GM13976 (cell line): ENCODE measurements at regions not wholly inside any gene's neighbourhood (a gene's known extent, or its start where the extent isn't known, plus 50 kb on each side); places are given as distances from the start of the nearest gene placed in this dataset.

Experiments used
- DNase-seq: peaks from one replicate; pipeline ENCODE4 v3.0.0; 2012; ENCODE audit warnings: low spot score
- CTCF ChIP-seq: IDR thresholded peaks from 2 replicates; pipeline ENCODE4 v1.5.1; 2012; ENCODE audit warnings: borderline replicate concordance, mild to moderate bottlenecking; ENCODE audit not compliant: insufficient read depth; ENCODE audit errors: extremely low read depth, missing control alignments, control extremely low read depth
- in situ Hi-C: fragments of 300-500 bp; cut with MboI; formaldehyde crosslinking; loops from one replicate; pipeline ENCODE4 v1.12.0; 2022; ENCODE audit warnings: low sequenced_read_pairs, mixed read lengths, inconsistent platforms; ENCODE audit not compliant: unreplicated experiment

- in situ Hi-C loops, result no loop called here
- TF ChIP-seq CTCF, result no peak
- no peak for DNase-seq
These were observed 96.2 kb downstream of the THBS2 start for GRCh38 chr6:169157197-169158148.

- DNase-seq, result no peak
- in situ Hi-C loops, result no loop called here
These were observed 96.9 kb downstream of the THBS2 start for GRCh38 chr6:169156793-169157147.

GRCh38 chr6:169156108-169156792 is 97.4 kb downstream of the THBS2 start:
- DNase-seq, result no peak
- TF ChIP-seq CTCF, result no peak
- in situ Hi-C loops, result no loop called here

More at GRCh38 chr6:169156793-169157147, 96.9 kb downstream of the THBS2 start:
- no peak for TF ChIP-seq CTCF

- in situ Hi-C loops, result no loop called here
- no peak for DNase-seq
These were observed 98.2 kb downstream of the THBS2 start for GRCh38 chr6:169155481-169155880.

GRCh38 chr6:169153401-169153800 is 100.2 kb downstream of the THBS2 start:
- no peak for TF ChIP-seq CTCF
- DNase-seq, result no peak
- in situ Hi-C loops, result no loop called here

More at GRCh38 chr6:169155481-169155880, 98.2 kb downstream of the THBS2 start:
- no peak for TF ChIP-seq CTCF

GRCh38 chr6:169146521-169146920 is 107.1 kb downstream of the THBS2 start:
- in situ Hi-C loops, result no loop called here
- no peak for TF ChIP-seq CTCF
- DNase-seq, result no peak
